HG02970 (cell line): ENCODE measurements at regions not wholly inside any gene's neighbourhood (a gene's known extent, or its start where the extent isn't known, plus 50 kb on each side); places are given as distances from the start of the nearest gene placed in this dataset.

ENCODE experiments used
- ATAC-seq: cut with Tn5 transposase; IDR thresholded peaks from one replicate; pipeline ENCODE4 v1.9.1; 2021; ENCODE audit warnings: mild to moderate bottlenecking, moderate library complexity, moderate number of reproducible peaks; ENCODE audit not compliant: unreplicated experiment, low FRiP score

GRCh38 chr5:18742830-18743229 lies 1108.6 kb downstream of the TAF11L14 start:
- no peak for ATAC-seq

GRCh38 chr5:18744441-18744840 lies 1110.2 kb downstream of the TAF11L14 start:
- ATAC-seq = no peak

GRCh38 chr5:18745042-18745987 lies 1111.1 kb downstream of the TAF11L14 start:
- ATAC-seq = peak; percentile 13

- ATAC-seq = peak; percentile 91
Measured at GRCh38 chr5:18745988-18746615, 1111.8 kb downstream of the TAF11L14 start.

GRCh38 chr5:18749763-18750162 lies 1115.5 kb downstream of the TAF11L14 start:
- no peak for ATAC-seq

- no peak for ATAC-seq
Measured at GRCh38 chr5:18752317-18752716, 1118.1 kb downstream of the TAF11L14 start.

GRCh38 chr5:18754201-18754600 lies 1119.9 kb downstream of the TAF11L14 start:
- no peak for ATAC-seq

- ATAC-seq = no peak
Measured at GRCh38 chr5:18761801-18762200, 1127.5 kb downstream of the TAF11L14 start.

GRCh38 chr5:18764161-18764560 lies 1129.9 kb downstream of the TAF11L14 start:
- no peak for ATAC-seq

- ATAC-seq = no peak
Measured at GRCh38 chr5:18765304-18765703, 1131.0 kb downstream of the TAF11L14 start.

- no peak for ATAC-seq
Measured at GRCh38 chr5:18771097-18771610, 1136.9 kb downstream of the TAF11L14 start.

- no peak for ATAC-seq
Measured at GRCh38 chr5:18772475-18772874, 1138.2 kb downstream of the TAF11L14 start.

GRCh38 chr5:18778225-18778624 lies 1144.0 kb downstream of the TAF11L14 start:
- ATAC-seq = no peak

GRCh38 chr5:18789218-18789998 lies 1155.1 kb downstream of the TAF11L14 start:
- no peak for ATAC-seq

- no peak for ATAC-seq
Measured at GRCh38 chr5:18792145-18792544, 1157.9 kb downstream of the TAF11L14 start.

GRCh38 chr5:18797222-18797621 lies 1163.0 kb downstream of the TAF11L14 start:
- ATAC-seq = no peak

GRCh38 chr5:18798058-18798457 lies 1163.8 kb downstream of the TAF11L14 start:
- no peak for ATAC-seq

- ATAC-seq = no peak
Measured at GRCh38 chr5:18799482-18800128, 1165.3 kb downstream of the TAF11L14 start.

GRCh38 chr5:18800293-18801025 lies 1166.2 kb downstream of the TAF11L14 start:
- no peak for ATAC-seq
